ENCODE measurements at regions not wholly inside any gene's neighbourhood (a gene's known extent, or its start where the extent isn't known, plus 50 kb on each side); places are given as distances from the start of the nearest gene placed in this dataset.

- POLR2A ChIA-PET: no interaction called here
- no TSS peak for BruUV-seq (replicated peaks)
- Histone ChIP-seq H3K9ac (replicated peaks; ENCODE audit: extremely low read depth, insufficient read depth, low read length) (no peak overlapping the region), H3K27ac (ENCODE audit: insufficient read depth, low read depth, low read length) (no peak overlapping the region), H3K9me3 (replicated peaks; ENCODE audit: control insufficient read depth, insufficient read depth, low read length) (no peaks in the 10 kb centered on the region), H4K20me1 (replicated peaks; ENCODE audit: control insufficient read depth, extremely low read depth, insufficient read depth, low read length) (no peaks in the 10 kb centered on the region), H3K27me3 (ENCODE audit: control insufficient read depth in 2 of 2, insufficient read depth in 2 of 2, low read length in 2 of 2) (no peaks in the 10 kb centered on the region), H3K4me3 (replicated peaks in 1 of 3; ENCODE audit: insufficient read depth in 1 of 3, low read depth in 1 of 3, low read length in 3 of 3) (no peak overlapping the region), H3K79me2 (ENCODE audit: control insufficient read depth, insufficient read depth, low read length) (no peaks in the 10 kb centered on the region), H3K4me2 (ENCODE audit: insufficient read depth, low read length) (no peak overlapping the region), H2AFZ (ENCODE audit: low read depth, low read length) (no peak overlapping the region), H3K36me3 (ENCODE audit: control insufficient read depth in 2 of 2, extremely low read depth in 1 of 2, insufficient read depth in 2 of 2, low read length in 2 of 2) (no peaks in the 10 kb centered on the region), H3K9me1 (replicated peaks; ENCODE audit: control insufficient read depth, extremely low read depth, insufficient read depth, low read length) (no peaks in the 10 kb centered on the region), H3K4me1 (ENCODE audit: control insufficient read depth, extremely low read depth, insufficient read depth, low read length) (no peaks in the 10 kb centered on the region)
- CTCF ChIA-PET: no interaction called here
- intact Hi-C loops (cut with micrococcal nuclease) (no loop called here), dilution Hi-C loops (cut with MboI; ENCODE audit: extremely low pct_ligation_motif_present, low sequenced_read_pairs) (no loop called here)
- no peak for TF ChIP-seq MYC (IDR thresholded peaks at IDR 0.05; ENCODE audit: low read depth, low read length)
- no peak for TF ChIP-seq FOS (IDR thresholded peaks at IDR 0.05; ENCODE audit: borderline replicate concordance, insufficient read depth, low read length)
- TF ChIP-seq JUN (IDR thresholded peaks at IDR 0.05; ENCODE audit: borderline replicate concordance, insufficient read depth, insufficient read length, low read depth): no peak
- no peak for TF ChIP-seq POLR2AphosphoS5 (IDR thresholded peaks at IDR 0.05; ENCODE audit: insufficient read depth, low read depth, low read length)
- no peak for TF ChIP-seq EZH2 (IDR thresholded peaks at IDR 0.05; ENCODE audit: borderline replicate concordance, low read depth, low read length, severe bottlenecking)
- TF ChIP-seq CTCF (IDR thresholded peaks at IDR 0.05; ENCODE audit: extremely low read depth in 1 of 2, insufficient read depth in 1 of 2, low read depth in 1 of 2, low read length in 2 of 2): no peak
- TF ChIP-seq MAX (IDR thresholded peaks at IDR 0.05; ENCODE audit: insufficient read depth, insufficient read length): no peak
- no peak for TF ChIP-seq POLR2A (IDR thresholded peaks at IDR 0.05; ENCODE audit: low read depth, low read length)
- DNase-seq (ENCODE audit: low read depth, low spot score): no peak
- no peak for FAIRE-seq
These were observed 115.4 kb upstream of the STK26 start for GRCh38 chrX:131907488-131908314.

Data from endothelial cell of umbilical vein (primary cell).